ENCODE measurements at regions not wholly inside any gene's neighbourhood (a gene's known extent, or its start where the extent isn't known, plus 50 kb on each side); places are given as distances from the start of the nearest gene placed in this dataset.

DNA sequence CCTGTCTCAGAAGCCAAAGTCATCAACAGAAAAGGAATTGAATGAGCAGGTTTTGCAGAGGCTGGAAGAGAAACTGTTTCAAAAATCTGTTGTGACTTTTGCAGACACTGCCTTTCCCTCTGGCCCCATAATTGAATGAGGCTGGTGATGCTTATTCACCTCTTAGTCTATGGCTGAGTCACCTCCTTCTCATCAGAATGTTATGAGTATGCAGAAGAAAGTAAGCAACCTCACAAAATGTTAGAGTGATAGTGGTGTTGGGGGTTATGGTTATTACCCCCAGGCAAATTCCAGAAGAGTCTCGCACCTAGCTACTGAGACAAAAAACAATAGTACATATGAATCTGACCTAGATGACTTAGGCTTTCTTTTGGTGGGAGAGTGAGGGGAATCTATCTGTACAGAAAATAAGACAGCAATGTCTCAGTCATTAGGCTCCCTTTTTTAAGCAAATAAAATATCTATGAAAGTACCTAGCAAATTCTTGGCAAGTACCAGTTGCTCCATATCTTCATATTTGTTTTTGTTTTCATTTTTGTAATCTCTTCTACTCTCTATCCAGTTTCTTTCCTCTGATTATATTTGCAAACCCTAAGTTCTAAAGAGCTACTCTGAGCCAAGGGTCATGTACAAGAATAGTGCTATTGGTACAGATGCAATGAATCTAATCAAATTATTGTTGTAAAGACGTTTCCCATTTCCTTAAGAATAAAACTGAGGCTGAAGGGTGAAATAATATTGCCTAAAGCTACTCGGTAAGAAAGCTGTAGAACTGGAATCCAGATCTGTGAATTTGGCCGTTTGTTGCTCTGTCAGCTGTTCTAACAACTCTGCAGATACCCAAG, 498.1 kb upstream of the TNC start:
- no peak for DNase-seq
- no peak overlapping the region for H3K4me3 Mint-ChIP-seq
- ChIA-PET POLR2A (no interaction called here), CTCF (no interaction called here)
- H3K27me3 Mint-ChIP-seq: peaks cover 5% of the 10 kb centered on the region
- intact Hi-C loops (cut with micrococcal nuclease): no loop called here
- TF ChIP-seq, protein P1, sequence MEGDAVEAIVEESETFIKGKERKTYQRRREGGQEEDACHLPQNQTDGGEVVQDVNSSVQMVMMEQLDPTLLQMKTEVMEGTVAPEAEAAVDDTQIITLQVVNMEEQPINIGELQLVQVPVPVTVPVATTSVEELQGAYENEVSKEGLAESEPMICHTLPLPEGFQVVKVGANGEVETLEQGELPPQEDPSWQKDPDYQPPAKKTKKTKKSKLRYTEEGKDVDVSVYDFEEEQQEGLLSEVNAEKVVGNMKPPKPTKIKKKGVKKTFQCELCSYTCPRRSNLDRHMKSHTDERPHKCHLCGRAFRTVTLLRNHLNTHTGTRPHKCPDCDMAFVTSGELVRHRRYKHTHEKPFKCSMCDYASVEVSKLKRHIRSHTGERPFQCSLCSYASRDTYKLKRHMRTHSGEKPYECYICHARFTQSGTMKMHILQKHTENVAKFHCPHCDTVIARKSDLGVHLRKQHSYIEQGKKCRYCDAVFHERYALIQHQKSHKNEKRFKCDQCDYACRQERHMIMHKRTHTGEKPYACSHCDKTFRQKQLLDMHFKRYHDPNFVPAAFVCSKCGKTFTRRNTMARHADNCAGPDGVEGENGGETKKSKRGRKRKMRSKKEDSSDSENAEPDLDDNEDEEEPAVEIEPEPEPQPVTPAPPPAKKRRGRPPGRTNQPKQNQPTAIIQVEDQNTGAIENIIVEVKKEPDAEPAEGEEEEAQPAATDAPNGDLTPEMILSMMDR (IDR thresholded peaks at IDR 0.05): no peak
- no peaks in the 10 kb centered on the region for H3K36me3 Mint-ChIP-seq (ENCODE audit: low read depth)
- no peaks in the 10 kb centered on the region for H3K4me1 Mint-ChIP-seq (ENCODE audit: low read depth)
- no peak for ATAC-seq
- no peak overlapping the region for H3K27ac Mint-ChIP-seq
- H3K9me3 Mint-ChIP-seq: peaks cover 6% of the 10 kb centered on the region

DNA sequence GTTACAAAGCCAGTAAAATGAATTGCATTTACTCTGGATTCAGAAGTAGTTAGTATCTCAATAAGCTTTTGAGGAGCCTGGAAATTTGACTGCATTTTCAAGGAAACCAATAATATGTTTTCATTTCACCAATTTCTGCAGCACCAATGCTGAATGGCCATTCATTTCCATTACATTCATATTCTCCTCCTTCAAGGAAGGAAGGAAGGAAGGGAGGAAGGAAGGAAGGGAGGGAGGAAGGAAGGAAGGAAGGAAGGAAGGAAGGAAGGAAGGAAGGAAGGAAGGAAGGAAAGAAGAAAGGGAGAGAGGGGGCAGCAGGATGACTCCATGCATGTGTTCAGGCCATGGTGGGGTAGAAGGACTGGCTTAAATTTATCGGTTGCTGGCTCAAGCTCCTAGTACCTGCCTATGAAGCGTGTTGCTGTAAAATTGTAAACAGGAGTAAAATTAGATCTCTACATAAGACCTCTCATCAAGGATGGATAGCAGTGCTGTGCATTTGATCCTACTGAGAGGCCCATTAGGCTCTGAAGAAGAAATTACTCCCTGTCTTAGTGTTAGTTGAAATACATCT, 498.8 kb upstream of the TNC start:
- ATAC-seq (no peak), DNase-seq (no peak)
- Mint-ChIP-seq H3K36me3 (ENCODE audit: low read depth) (no peaks in the 10 kb centered on the region), H3K4me1 (ENCODE audit: low read depth) (no peaks in the 10 kb centered on the region), H3K27me3 (peaks cover 5% of the 10 kb centered on the region), H3K4me3 (no peak overlapping the region), H3K27ac (no peak overlapping the region), H3K9me3 (peaks cover 7% of the 10 kb centered on the region)
- TF ChIP-seq, protein P1 (IDR thresholded peaks at IDR 0.05): no peak
- ChIA-PET POLR2A (no interaction called here), CTCF (no interaction called here)
- intact Hi-C loops (cut with micrococcal nuclease): no loop called here

DNA sequence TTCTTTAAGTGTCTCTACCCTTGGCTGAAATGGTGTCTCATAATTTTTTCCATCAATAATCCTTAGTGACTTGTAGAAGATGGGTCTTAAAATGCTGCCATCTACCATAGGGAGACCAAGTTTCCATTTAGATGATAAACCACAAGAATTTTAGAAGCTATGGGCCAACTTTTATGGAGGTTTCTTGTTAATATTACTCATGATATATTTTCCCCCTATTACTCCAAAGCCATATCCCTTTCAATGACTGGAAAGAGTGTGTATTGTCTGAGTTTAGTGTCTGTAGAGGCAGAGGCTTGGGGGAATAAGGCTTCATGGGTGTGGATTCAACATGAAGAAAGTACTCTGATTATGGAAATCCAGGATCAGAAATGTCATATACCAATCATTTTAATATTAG, 507.3 kb upstream of the TNC start:
- no peak for ATAC-seq
- Mint-ChIP-seq H3K4me1 (ENCODE audit: low read depth) (no peaks in the 10 kb centered on the region), H3K36me3 (ENCODE audit: low read depth) (no peaks in the 10 kb centered on the region), H3K9me3 (peaks cover 5% of the 10 kb centered on the region), H3K27me3 (peaks cover 1% of the 10 kb centered on the region), H3K4me3 (no peak overlapping the region), H3K27ac (no peak overlapping the region)
- TF ChIP-seq, protein P1 (IDR thresholded peaks at IDR 0.05): no peak
- intact Hi-C loops (cut with micrococcal nuclease): no loop called here
- DNase-seq: no peak
- ChIA-PET POLR2A (no interaction called here), CTCF (no interaction called here)

DNA sequence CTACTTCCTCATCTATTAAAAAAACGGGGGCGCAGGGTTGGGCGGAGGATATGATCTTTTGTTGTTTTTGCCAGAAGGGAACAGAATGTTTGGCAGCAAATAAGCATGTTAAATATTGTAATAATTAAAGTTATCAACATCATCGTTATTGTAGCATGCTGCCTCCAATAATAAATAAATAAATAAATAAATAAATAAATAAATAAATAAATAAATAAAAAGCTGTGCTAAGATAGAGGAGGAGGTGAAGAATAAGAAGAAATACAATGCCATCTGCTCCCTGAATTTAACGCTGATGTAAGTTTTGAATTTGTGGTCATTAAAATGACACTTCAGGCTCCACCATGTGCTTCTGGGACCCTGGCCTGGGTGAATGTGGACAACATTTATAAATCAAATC, 508.0 kb upstream of the TNC start:
- Mint-ChIP-seq H3K9me3 (peaks cover 2% of the 10 kb centered on the region), H3K27me3 (no peaks in the 10 kb centered on the region), H3K4me3 (no peak overlapping the region), H3K27ac (no peak overlapping the region), H3K4me1 (ENCODE audit: low read depth) (no peaks in the 10 kb centered on the region), H3K36me3 (ENCODE audit: low read depth) (no peaks in the 10 kb centered on the region)
- DNase-seq (no peak), ATAC-seq (no peak)
- ChIA-PET POLR2A (no interaction called here), CTCF (no interaction called here)
- intact Hi-C loops (cut with micrococcal nuclease): no loop called here
- TF ChIP-seq, protein P1 (IDR thresholded peaks at IDR 0.05): no peak

DNA sequence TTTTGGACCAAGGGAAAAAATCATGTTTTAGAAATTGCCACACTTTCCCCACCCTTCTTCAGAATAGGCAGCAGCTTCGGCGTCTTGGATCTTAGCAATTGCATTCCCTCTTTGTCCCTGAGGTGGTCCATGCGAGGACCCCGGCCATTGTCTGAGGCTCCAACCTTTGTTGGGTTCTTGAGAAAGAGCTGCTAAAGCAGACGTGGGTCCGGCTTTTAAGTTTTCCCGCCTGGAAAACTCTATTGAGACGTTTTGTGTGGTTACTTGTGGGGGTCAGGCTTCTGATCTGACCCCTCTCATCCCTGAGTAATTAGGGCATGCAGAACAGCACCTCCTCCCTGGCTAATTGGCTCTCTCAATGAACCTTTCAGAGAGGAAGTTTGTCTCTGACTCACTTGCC, 509.6 kb upstream of the TNC start:
- ChIA-PET CTCF (no interaction called here), POLR2A (no interaction called here)
- Mint-ChIP-seq H3K27me3 (no peaks in the 10 kb centered on the region), H3K4me3 (no peak overlapping the region), H3K27ac (no peak overlapping the region), H3K36me3 (ENCODE audit: low read depth) (no peaks in the 10 kb centered on the region), H3K9me3 (no peaks in the 10 kb centered on the region), H3K4me1 (ENCODE audit: low read depth) (no peaks in the 10 kb centered on the region)
- ATAC-seq (no peak), DNase-seq (no peak)
- intact Hi-C loops (cut with micrococcal nuclease): no loop called here
- TF ChIP-seq, protein P1 (IDR thresholded peaks at IDR 0.05): no peak

All from activated CD8-positive, alpha-beta T cell treated with anti-CD3 and anti-CD28 coated beads for 36 hours (primary cell).